ENCODE measurements at regions not wholly inside any gene's neighbourhood (a gene's known extent, or its start where the extent isn't known, plus 50 kb on each side); places are given as distances from the start of the nearest gene placed in this dataset.

- DNase-seq: no peak
These were observed 778.5 kb downstream of the MECOM start for GRCh38 chr3:168885028-168885427.

- peak; percentile 15 for DNase-seq
These were observed 779.1 kb downstream of the MECOM start for GRCh38 chr3:168884353-168884903.

GRCh38 chr3:168883145-168883544 is 780.4 kb downstream of the MECOM start:
- peak; percentile 5 for DNase-seq

- no peak for DNase-seq
These were observed 781.7 kb downstream of the MECOM start for GRCh38 chr3:168881804-168882203.

GRCh38 chr3:168878655-168879054 is 782.9 kb upstream of the GOLIM4 start:
- no peak for DNase-seq

- DNase-seq: no peak
These were observed 782.2 kb upstream of the GOLIM4 start for GRCh38 chr3:168877899-168878298.

- DNase-seq: no peak
These were observed 780.8 kb upstream of the GOLIM4 start for GRCh38 chr3:168876346-168877035.

GRCh38 chr3:168872826-168873225 is 777.1 kb upstream of the GOLIM4 start:
- no peak for DNase-seq

GRCh38 chr3:168870892-168871291 is 775.2 kb upstream of the GOLIM4 start:
- no peak for DNase-seq

- DNase-seq: peak; percentile 25
These were observed 769.4 kb upstream of the GOLIM4 start for GRCh38 chr3:168865022-168865551.

- DNase-seq: no peak
These were observed 768.6 kb upstream of the GOLIM4 start for GRCh38 chr3:168864107-168865021.

GRCh38 chr3:168863561-168863960 is 767.8 kb upstream of the GOLIM4 start:
- DNase-seq: no peak

- DNase-seq: no peak
These were observed 766.7 kb upstream of the GOLIM4 start for GRCh38 chr3:168862466-168862865.

- DNase-seq: no peak
These were observed 764.9 kb upstream of the GOLIM4 start for GRCh38 chr3:168860592-168860991.

GRCh38 chr3:168860028-168860427 is 764.3 kb upstream of the GOLIM4 start:
- DNase-seq: no peak

- no peak for DNase-seq
These were observed 763.9 kb upstream of the GOLIM4 start for GRCh38 chr3:168859574-168859973.

GRCh38 chr3:168859143-168859542 is 763.4 kb upstream of the GOLIM4 start:
- DNase-seq: no peak

- DNase-seq: no peak
These were observed 762.6 kb upstream of the GOLIM4 start for GRCh38 chr3:168858327-168858726.

- no peak for DNase-seq
These were observed 754.4 kb upstream of the GOLIM4 start for GRCh38 chr3:168850109-168850508.

- peak; percentile 29 for DNase-seq
These were observed 751.7 kb upstream of the GOLIM4 start for GRCh38 chr3:168847291-168847883.

GRCh38 chr3:168844894-168845482 is 749.3 kb upstream of the GOLIM4 start:
- no peak for DNase-seq

- no peak for DNase-seq
These were observed 748.7 kb upstream of the GOLIM4 start for GRCh38 chr3:168844472-168844871.

GRCh38 chr3:168843481-168843880 is 747.8 kb upstream of the GOLIM4 start:
- DNase-seq: no peak
